ENCODE measurements at regions not wholly inside any gene's neighbourhood (a gene's known extent, or its start where the extent isn't known, plus 50 kb on each side); places are given as distances from the start of the nearest gene placed in this dataset.

DNA sequence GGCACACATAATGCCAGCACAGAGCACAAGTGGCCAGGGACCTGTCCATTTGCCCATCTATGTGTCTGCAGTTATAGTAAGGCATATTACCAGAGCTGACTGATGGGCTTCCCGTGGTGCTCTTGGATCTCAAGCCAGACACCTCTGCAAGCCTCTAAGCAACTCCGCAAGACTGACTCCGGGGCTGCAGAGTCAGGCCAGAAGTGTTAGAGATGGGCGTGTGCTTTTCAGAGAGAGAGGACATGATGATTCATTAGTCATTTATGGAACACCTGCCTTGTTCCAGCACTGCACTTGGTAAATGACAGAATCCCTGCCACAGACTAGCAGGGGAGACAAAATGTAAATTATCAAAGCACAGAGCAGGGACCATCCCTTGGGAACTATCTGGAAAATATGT, 559.0 kb downstream of the PDCD6IP start:
- Mint-ChIP-seq H3K4me3 (ENCODE audit: unreplicated experiment) (no peak overlapping the region), H3K27ac (ENCODE audit: unreplicated experiment) (no peak overlapping the region), H3K36me3 (ENCODE audit: low read depth) (no peaks in the 10 kb centered on the region), H3K27me3 (ENCODE audit: low read depth) (peaks cover 5% of the 10 kb centered on the region), H3K4me1 (ENCODE audit: low read depth) (peaks cover 5% of the 10 kb centered on the region), H3K9me3 (ENCODE audit: low read depth) (no peaks in the 10 kb centered on the region)
- TF ChIP-seq, protein P1, sequence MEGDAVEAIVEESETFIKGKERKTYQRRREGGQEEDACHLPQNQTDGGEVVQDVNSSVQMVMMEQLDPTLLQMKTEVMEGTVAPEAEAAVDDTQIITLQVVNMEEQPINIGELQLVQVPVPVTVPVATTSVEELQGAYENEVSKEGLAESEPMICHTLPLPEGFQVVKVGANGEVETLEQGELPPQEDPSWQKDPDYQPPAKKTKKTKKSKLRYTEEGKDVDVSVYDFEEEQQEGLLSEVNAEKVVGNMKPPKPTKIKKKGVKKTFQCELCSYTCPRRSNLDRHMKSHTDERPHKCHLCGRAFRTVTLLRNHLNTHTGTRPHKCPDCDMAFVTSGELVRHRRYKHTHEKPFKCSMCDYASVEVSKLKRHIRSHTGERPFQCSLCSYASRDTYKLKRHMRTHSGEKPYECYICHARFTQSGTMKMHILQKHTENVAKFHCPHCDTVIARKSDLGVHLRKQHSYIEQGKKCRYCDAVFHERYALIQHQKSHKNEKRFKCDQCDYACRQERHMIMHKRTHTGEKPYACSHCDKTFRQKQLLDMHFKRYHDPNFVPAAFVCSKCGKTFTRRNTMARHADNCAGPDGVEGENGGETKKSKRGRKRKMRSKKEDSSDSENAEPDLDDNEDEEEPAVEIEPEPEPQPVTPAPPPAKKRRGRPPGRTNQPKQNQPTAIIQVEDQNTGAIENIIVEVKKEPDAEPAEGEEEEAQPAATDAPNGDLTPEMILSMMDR (IDR thresholded peaks at IDR 0.05) = no peak
- DNase-seq (ENCODE audit: low spot score) = no peak

DNA sequence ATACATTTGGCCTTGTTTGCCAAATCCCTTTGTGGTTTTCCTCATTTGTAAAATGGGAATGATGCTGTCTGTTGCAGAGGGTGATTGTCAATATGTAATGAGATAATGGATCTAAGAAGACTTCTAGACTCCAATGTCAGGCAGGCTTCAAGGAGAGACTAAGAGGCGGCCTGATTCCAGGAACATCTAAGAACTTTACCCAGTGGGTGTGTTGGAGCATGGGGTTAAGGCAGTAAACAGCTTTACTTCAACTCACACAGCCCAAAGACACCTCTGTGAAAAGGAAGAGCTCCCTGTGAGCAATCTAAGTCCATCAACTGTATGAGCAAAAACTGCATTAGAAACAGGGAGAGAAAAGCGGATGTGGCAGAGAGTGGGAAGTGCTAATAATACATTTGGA, 560.6 kb downstream of the PDCD6IP start:
- no peak overlapping the region for H3K4me3 Mint-ChIP-seq (ENCODE audit: unreplicated experiment)
- H3K27ac Mint-ChIP-seq (ENCODE audit: unreplicated experiment) = no peak overlapping the region
- TF ChIP-seq, protein P1 (IDR thresholded peaks at IDR 0.05) = no peak
- peaks cover 2% of the 10 kb centered on the region for H3K9me3 Mint-ChIP-seq (ENCODE audit: low read depth)
- peaks cover 5% of the 10 kb centered on the region for H3K4me1 Mint-ChIP-seq (ENCODE audit: low read depth)
- no peaks in the 10 kb centered on the region for H3K36me3 Mint-ChIP-seq (ENCODE audit: low read depth)
- H3K27me3 Mint-ChIP-seq (ENCODE audit: low read depth) = peaks cover 3% of the 10 kb centered on the region
- no peak for DNase-seq (ENCODE audit: low spot score)

DNA sequence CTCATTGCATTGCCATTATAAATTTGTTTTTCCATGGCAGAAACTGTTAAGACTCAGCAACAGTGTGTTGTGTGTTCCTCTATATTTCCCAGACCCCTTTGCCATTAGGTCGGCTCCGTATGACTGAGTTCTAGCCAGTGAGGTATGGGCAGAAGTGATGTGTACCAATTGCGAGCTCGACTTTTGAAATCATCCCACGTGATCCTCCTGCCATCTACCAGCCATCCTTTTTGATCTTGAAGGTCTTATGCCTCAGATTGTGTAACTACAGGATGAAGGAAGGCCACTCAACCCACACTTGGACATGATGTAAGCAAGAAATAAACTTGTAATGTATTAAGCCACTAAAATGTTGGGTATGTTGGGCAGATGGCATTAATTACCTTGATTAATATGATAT, 562.3 kb downstream of the PDCD6IP start:
- DNase-seq (ENCODE audit: low spot score) = no peak
- Mint-ChIP-seq H3K27me3 (ENCODE audit: low read depth) (peaks cover 3% of the 10 kb centered on the region), H3K4me3 (ENCODE audit: unreplicated experiment) (no peak overlapping the region), H3K9me3 (ENCODE audit: low read depth) (peaks cover 2% of the 10 kb centered on the region), H3K4me1 (ENCODE audit: low read depth) (peaks cover 5% of the 10 kb centered on the region), H3K36me3 (ENCODE audit: low read depth) (no peaks in the 10 kb centered on the region), H3K27ac (ENCODE audit: unreplicated experiment) (no peak overlapping the region)
- TF ChIP-seq, protein P1 (IDR thresholded peaks at IDR 0.05) = no peak

DNA sequence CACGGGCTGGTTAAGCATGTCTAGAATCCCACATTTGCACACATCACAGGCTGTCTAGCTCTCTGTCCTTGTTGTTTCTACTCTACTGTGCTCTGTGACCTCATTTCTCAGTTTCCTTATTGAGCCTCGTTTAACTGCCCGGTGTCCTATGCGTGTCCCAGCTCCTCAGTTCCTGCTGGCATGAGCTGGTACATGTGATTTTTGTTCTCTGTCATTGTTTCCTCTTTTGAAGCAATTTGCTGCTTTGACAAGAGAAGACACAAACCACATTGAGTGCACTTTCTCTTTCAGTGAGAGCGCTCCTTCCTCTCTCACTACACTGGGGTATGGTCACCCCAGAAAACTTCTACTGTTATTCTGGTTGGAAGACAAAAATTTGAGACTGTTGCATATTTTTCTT, 563.5 kb downstream of the PDCD6IP start:
- TF ChIP-seq, protein P1 (IDR thresholded peaks at IDR 0.05) = no peak
- H3K27me3 Mint-ChIP-seq (ENCODE audit: low read depth) = peaks cover 4% of the 10 kb centered on the region
- no peak overlapping the region for H3K4me3 Mint-ChIP-seq (ENCODE audit: unreplicated experiment)
- no peak overlapping the region for H3K27ac Mint-ChIP-seq (ENCODE audit: unreplicated experiment)
- DNase-seq (ENCODE audit: low spot score) = no peak
- H3K36me3 Mint-ChIP-seq (ENCODE audit: low read depth) = no peaks in the 10 kb centered on the region
- peaks cover 3% of the 10 kb centered on the region for H3K4me1 Mint-ChIP-seq (ENCODE audit: low read depth)
- peaks cover 2% of the 10 kb centered on the region for H3K9me3 Mint-ChIP-seq (ENCODE audit: low read depth)

DNA sequence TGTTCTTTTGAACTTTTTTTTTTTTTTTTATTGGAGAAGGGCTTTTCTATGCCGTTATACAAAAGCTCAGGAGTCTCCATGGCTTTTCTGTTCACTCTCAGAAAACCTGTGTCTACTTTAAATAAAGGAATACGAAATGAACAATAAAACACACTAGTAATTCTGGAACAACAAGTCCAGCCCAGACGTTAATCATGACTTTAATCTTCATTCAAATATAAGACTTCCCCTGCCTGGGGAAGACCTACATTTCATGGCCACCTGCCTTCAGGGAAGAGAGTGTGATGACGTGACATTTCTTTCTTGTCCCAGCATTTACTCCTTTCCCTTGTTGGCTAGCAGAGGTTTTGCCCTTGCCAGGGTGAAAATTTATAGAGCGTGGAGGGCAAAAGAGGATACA, 564.5 kb downstream of the PDCD6IP start:
- Mint-ChIP-seq H3K4me3 (ENCODE audit: unreplicated experiment) (no peak overlapping the region), H3K9me3 (ENCODE audit: low read depth) (peaks cover 2% of the 10 kb centered on the region), H3K27ac (ENCODE audit: unreplicated experiment) (no peak overlapping the region), H3K4me1 (ENCODE audit: low read depth) (no peaks in the 10 kb centered on the region), H3K36me3 (ENCODE audit: low read depth) (no peaks in the 10 kb centered on the region), H3K27me3 (ENCODE audit: low read depth) (peaks cover 9% of the 10 kb centered on the region)
- TF ChIP-seq, protein P1 (IDR thresholded peaks at IDR 0.05) = no peak
- DNase-seq (ENCODE audit: low spot score) = no peak
